ENCODE measurements at regions not wholly inside any gene's neighbourhood (a gene's known extent, or its start where the extent isn't known, plus 50 kb on each side); places are given as distances from the start of the nearest gene placed in this dataset.

DNA sequence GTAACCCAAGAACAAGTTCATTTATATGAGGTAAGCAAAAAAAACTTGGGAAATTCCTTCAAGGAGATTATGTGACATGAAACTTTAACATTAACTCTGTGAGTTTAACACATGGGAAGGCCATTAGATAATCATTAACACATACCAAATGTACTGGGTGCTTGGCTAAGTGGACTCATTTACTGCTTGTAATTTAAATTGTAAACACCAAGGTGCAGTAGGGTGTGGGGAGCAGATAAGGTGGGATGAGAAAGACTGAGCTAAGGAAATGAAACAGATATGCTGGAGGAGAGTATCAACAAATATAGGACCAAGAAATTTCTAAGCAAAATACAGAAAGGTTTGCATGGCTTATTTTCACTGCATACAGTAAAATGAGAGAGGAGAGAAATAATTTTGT lies 2384.8 kb upstream of the ACO1 start (continued):
- TF ChIP-seq KDM4A (IDR thresholded peaks at IDR 0.05; ENCODE audit: low read depth, low read length, severe bottlenecking): no peak
- TF ChIP-seq BACH1 (IDR thresholded peaks at IDR 0.05; ENCODE audit: low read length): no peak
- TF ChIP-seq MAFK (IDR thresholded peaks at IDR 0.05; ENCODE audit: low read depth, low read length): no peak
